GM12874 (cell line): ENCODE measurements at regions not wholly inside any gene's neighbourhood (a gene's known extent, or its start where the extent isn't known, plus 50 kb on each side); places are given as distances from the start of the nearest gene placed in this dataset.

Experiments
- TF ChIP-seq, protein P1 (sequence below): IDR thresholded peaks from 2 replicates; pipeline ENCODE4 v1.5.1; 2011; ENCODE audit warnings: low read depth, mild to moderate bottlenecking, control low read depth, low read length, moderate library complexity; ENCODE audit not compliant: insufficient read depth

DNA sequence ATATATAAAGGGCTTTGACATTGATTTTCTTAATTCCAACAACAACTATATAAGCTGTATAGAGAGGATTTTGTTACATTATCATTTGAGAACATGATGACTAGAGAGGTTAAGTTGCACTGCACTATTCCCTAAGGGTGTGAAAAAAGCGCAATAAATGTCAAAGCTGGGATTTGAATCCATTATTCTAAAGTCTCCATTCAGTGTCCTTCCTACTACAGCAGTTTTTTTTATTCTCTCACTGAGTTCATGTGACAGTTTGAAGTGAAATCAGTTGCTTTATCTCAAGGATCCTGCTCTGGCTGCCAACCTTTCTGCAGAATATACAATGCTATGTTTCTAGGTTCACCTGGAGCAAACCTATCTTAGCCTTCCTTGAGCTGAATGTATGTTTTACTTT is 177.5 kb downstream of the ANKRD50 start:
- TF ChIP-seq, protein P1, sequence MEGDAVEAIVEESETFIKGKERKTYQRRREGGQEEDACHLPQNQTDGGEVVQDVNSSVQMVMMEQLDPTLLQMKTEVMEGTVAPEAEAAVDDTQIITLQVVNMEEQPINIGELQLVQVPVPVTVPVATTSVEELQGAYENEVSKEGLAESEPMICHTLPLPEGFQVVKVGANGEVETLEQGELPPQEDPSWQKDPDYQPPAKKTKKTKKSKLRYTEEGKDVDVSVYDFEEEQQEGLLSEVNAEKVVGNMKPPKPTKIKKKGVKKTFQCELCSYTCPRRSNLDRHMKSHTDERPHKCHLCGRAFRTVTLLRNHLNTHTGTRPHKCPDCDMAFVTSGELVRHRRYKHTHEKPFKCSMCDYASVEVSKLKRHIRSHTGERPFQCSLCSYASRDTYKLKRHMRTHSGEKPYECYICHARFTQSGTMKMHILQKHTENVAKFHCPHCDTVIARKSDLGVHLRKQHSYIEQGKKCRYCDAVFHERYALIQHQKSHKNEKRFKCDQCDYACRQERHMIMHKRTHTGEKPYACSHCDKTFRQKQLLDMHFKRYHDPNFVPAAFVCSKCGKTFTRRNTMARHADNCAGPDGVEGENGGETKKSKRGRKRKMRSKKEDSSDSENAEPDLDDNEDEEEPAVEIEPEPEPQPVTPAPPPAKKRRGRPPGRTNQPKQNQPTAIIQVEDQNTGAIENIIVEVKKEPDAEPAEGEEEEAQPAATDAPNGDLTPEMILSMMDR, result no peak

DNA sequence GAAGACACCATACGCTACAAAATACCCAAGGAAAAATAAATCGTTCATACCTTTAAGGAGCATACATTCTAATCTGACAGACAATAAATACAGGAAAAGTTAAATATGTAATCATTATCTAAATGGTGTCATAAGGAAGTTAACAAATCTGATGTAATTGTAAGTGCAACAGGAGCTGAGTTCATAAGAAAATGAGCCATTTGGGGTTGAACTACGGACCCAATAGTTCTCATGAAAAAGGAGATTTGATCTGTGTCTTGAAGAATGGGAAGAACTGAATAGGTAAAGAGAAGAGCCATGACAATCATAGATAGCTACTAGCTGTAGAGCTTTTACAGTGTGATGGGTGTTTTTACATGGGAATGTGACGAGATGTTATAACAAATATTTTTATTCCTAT is 175.6 kb downstream of the ANKRD50 start:
- TF ChIP-seq, protein P1, result no peak

- TF ChIP-seq, protein P1, result no peak
Measured at GRCh38 chr4:124537971-124538370, 174.6 kb downstream of the ANKRD50 start.

DNA sequence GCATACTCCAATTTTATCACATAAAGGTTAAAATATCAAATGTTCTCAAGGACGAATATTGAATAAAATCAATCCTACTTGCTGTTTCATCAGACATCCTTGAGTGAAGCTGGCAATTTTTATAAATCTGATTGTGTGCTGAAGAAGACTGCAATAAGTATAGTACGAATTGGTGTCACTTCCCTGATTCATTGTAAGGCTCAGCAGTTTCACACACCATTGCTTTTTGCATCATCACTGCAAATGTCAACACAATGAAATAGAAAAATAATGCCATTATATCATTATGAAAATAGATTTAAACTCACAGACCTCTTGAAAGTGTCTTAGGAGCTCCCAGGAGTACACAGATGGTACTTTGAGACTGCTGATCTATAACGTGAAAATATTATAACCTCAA is 172.5 kb downstream of the ANKRD50 start:
- TF ChIP-seq, protein P1, result no peak

DNA sequence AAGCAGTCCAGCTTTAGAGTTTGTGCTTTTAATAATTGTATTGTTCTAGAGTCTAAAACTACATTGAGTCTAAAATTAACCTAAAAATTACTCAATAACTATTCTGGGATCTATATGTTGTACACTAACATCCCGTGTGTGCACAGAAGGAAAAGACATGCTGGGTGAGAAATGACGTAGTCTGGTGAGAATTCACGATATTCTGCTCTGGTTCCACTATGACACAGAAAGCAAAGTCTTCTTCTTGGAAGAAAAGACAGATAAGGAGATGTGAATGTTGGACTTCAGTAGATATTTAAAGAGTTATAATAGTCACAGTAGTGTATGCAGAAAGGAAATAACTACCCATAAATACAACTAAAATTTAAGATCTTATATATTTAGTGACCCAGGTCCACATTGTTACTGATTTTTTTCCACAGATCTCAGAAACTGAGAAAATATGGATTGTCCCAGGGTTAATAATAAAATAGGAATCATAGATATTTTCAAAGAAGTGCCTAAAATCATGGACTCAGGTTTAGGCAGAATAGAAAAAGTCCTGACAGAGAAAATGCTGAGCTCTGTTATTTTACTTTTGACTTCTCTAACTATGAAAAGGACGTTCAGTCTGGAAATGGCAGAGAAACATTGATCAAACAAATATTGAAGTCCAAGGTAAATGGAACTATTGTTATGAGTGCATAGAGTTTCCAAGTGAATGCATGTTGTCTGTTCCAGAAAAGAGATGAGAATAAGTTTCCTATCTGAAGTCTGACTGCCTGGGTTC is 170.7 kb downstream of the ANKRD50 start:
- TF ChIP-seq, protein P1, result no peak

GRCh38 chr4:124555959-124556358 is 156.6 kb downstream of the ANKRD50 start:
- TF ChIP-seq, protein P1, result no peak

DNA sequence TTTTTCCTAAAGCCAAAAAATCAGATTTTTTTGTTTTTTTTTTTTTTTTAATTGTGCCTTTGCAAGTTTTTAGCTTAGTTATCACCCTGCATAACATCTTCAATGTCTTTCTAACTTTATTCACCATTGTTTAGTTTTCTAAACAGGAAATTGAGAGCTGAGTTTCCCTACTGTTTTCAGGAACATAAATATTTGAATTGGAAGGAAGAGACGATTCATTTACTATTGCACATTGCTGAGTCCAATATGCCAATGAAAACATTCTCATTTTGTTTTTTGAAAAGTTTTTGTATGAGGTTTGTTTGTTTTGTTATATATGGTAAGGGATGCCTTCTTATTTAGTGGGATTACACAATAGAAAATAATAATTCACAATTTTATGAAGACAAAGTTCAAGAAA is 148.4 kb downstream of the ANKRD50 start:
- TF ChIP-seq, protein P1, result no peak
